NCI-H1092 treated with DMSO at 0.1 percent for 48 hours (cell line): ENCODE measurements at regions not wholly inside any gene's neighbourhood (a gene's known extent, or its start where the extent isn't known, plus 50 kb on each side); places are given as distances from the start of the nearest gene placed in this dataset.
"Not testable (repeated sequence)": the region's sequence is repeated elsewhere in the genome, so short reads cannot be mapped to it uniquely, and the experiment has no call there.

Experiments used
- DNase-seq: peaks from one replicate; lab custom pipeline; 2025; lab: John Stamatoyannopoulos, UW

- peak; percentile 4 for DNase-seq
These were observed 444.4 kb upstream of the HNRNPA3 start for GRCh38 chr2:176768185-176768584.

- DNase-seq = no peak
These were observed 443.6 kb upstream of the HNRNPA3 start for GRCh38 chr2:176769021-176769420.

- DNase-seq = no peak
These were observed 442.9 kb upstream of the HNRNPA3 start for GRCh38 chr2:176769499-176770370.

- no peak for DNase-seq
These were observed 439.8 kb upstream of the HNRNPA3 start for GRCh38 chr2:176772816-176773215.

- DNase-seq = no peak
These were observed 437.7 kb upstream of the HNRNPA3 start for GRCh38 chr2:176774766-176775451.

- DNase-seq = no peak
These were observed 435.3 kb upstream of the HNRNPA3 start for GRCh38 chr2:176777262-176777661.

GRCh38 chr2:176779917-176780316, 432.7 kb upstream of the HNRNPA3 start:
- DNase-seq = no peak

- DNase-seq = no peak
These were observed 432.2 kb upstream of the HNRNPA3 start for GRCh38 chr2:176780348-176780747.

GRCh38 chr2:176781570-176782217, 430.9 kb upstream of the HNRNPA3 start:
- DNase-seq = no peak

- DNase-seq = no peak
These were observed 427.9 kb upstream of the HNRNPA3 start for GRCh38 chr2:176784633-176785200.

- no peak for DNase-seq
These were observed 422.8 kb upstream of the HNRNPA3 start for GRCh38 chr2:176789751-176790150.

- no peak for DNase-seq
These were observed 422.1 kb upstream of the HNRNPA3 start for GRCh38 chr2:176790468-176790867.

GRCh38 chr2:176793792-176794191, 418.8 kb upstream of the HNRNPA3 start:
- no peak for DNase-seq

- no peak for DNase-seq
These were observed 418.2 kb upstream of the HNRNPA3 start for GRCh38 chr2:176794392-176794791.

GRCh38 chr2:176795823-176796222, 416.8 kb upstream of the HNRNPA3 start:
- DNase-seq = no peak

GRCh38 chr2:176796677-176797076, 415.9 kb upstream of the HNRNPA3 start:
- DNase-seq = not testable (repeated sequence)

- DNase-seq = peak; percentile 41
These were observed 408.2 kb upstream of the HNRNPA3 start for GRCh38 chr2:176804392-176804791.

GRCh38 chr2:176805345-176805744, 407.2 kb upstream of the HNRNPA3 start:
- no peak for DNase-seq

- peak; percentile 94 for DNase-seq
These were observed 400.3 kb upstream of the HNRNPA3 start for GRCh38 chr2:176812246-176812775.

GRCh38 chr2:176813156-176813555, 399.4 kb upstream of the HNRNPA3 start:
- no peak for DNase-seq

GRCh38 chr2:176813621-176814049, 399.0 kb upstream of the HNRNPA3 start:
- no peak for DNase-seq

- DNase-seq = no peak
These were observed 398.3 kb upstream of the HNRNPA3 start for GRCh38 chr2:176814274-176814673.
